ENCODE measurements at regions not wholly inside any gene's neighbourhood (a gene's known extent, or its start where the extent isn't known, plus 50 kb on each side); places are given as distances from the start of the nearest gene placed in this dataset.

DNA sequence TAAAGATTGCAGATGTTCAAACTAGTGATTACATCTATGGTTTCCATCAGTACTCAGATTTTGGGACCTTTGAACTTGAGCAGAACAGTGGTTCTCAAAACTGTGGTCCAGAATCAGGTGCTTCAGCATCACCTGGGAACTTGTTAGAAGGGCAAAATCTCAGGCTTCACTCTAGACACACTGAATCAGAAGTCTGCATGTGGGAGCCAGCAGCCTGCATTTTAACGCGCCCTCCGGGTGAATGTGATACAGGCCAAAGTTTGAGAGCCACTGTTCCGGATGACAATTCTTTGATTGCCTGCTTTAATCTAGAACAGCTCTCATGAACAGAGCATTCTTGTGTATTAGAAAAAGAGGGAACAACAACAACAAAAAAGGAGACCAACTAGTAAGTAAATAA is 261.7 kb downstream of the GPD2 start:
- no peak overlapping the region for H3K27ac ChIP-seq (ENCODE audit: insufficient read depth, low read length, poor library complexity, severe bottlenecking)
- no peaks in the 10 kb centered on the region for H3K36me3 ChIP-seq (ENCODE audit: control insufficient read depth, insufficient read depth, low read length)
- Mint-ChIP-seq H3K4me1 (no peaks in the 10 kb centered on the region), H3K9me3 (no peaks in the 10 kb centered on the region), H3K27ac (no peak overlapping the region), H3K27me3 (peaks cover 4% of the 10 kb centered on the region), H3K4me3 (no peak overlapping the region), H3K36me3 (no peaks in the 10 kb centered on the region)
- H3K27me3 ChIP-seq (ENCODE audit: control insufficient read depth, insufficient read depth, low read length) = no peaks in the 10 kb centered on the region
- no peaks in the 10 kb centered on the region for H3K4me1 ChIP-seq (ENCODE audit: control insufficient read depth, insufficient read depth, low read length, poor library complexity, severe bottlenecking)
- DNase-seq (no peak), ATAC-seq (ENCODE audit: low read depth in 2 of 2) (no peak)
- H3K4me3 ChIP-seq (ENCODE audit: low read depth, low read length) = no peak overlapping the region
- no peaks in the 10 kb centered on the region for H3K9me3 ChIP-seq (ENCODE audit: control insufficient read depth in 2 of 2, low read length in 2 of 2)

DNA sequence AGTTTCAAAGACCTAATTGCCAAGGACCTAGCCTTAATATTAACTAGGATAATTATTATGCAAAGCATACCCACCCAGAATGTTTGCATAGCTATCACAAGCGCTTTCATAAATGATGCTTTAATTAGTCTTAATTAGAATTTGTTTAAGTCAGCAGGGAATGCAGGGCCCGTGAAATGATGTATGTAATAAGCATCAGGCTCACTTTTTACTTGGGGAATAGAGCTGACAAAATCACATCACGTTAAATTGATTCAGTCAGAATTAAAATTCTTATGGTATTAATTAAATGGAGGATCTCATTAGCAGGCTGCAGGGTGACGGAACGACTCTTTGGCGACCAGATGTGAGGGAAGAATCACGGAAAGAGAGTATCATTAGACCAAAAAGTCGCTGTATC is 264.5 kb downstream of the GPD2 start:
- DNase-seq = no peak
- H3K9me3 Mint-ChIP-seq = peaks cover 0 to 1% (median 0%) of the 10 kb centered on the region in 7 donors
- H3K36me3 Mint-ChIP-seq = no peaks in the 10 kb centered on the region
- ATAC-seq (ENCODE audit: low read depth in 2 of 2) = no peak
- no peak overlapping the region for H3K4me3 Mint-ChIP-seq
- no peak overlapping the region for H3K27ac Mint-ChIP-seq
- no peaks in the 10 kb centered on the region for H3K4me1 ChIP-seq (ENCODE audit: control insufficient read depth, insufficient read depth, low read length, poor library complexity, severe bottlenecking)
- H3K4me1 Mint-ChIP-seq = no peaks in the 10 kb centered on the region
- peaks cover 1% of the 10 kb centered on the region for H3K27me3 ChIP-seq (ENCODE audit: control insufficient read depth, insufficient read depth, low read length)
- peaks cover 4% of the 10 kb centered on the region for H3K27me3 Mint-ChIP-seq
- no peak overlapping the region for H3K27ac ChIP-seq (ENCODE audit: insufficient read depth, low read length, poor library complexity, severe bottlenecking)
- H3K36me3 ChIP-seq (ENCODE audit: control insufficient read depth, insufficient read depth, low read length) = no peaks in the 10 kb centered on the region
- no peaks in the 10 kb centered on the region for H3K9me3 ChIP-seq (ENCODE audit: control insufficient read depth in 2 of 2, low read length in 2 of 2)
- H3K4me3 ChIP-seq (ENCODE audit: low read depth, low read length) = no peak overlapping the region

DNA sequence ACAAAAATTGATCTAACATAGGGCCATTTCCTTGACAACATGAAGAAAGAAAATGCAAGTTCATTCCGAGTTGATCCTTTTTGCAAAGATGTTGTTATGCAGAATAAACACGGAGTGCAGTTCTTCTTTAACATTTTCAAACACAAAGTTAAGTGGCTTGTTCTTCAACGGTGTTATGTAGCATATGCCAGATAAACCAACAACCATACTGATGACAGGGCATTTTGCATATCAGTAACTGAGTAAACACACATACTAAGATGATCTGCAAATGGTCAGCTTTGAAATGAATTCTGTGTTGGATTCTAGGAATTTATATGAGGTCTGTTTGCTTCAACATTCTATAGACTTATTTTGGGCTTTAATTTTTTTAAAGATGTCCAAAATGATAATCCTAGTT is 266.4 kb downstream of the GPD2 start:
- H3K9me3 Mint-ChIP-seq = peaks cover 0 to 1% (median 0%) of the 10 kb centered on the region in 7 donors

GRCh38 chr2:156703642-156704041 is 267.5 kb downstream of the GPD2 start:
- no peaks in the 10 kb centered on the region for H3K27me3 Mint-ChIP-seq
- ATAC-seq (ENCODE audit: low read depth in 2 of 2) = no peak
- Histone ChIP-seq H3K4me1 (ENCODE audit: control insufficient read depth, insufficient read depth, low read length, poor library complexity, severe bottlenecking) (no peaks in the 10 kb centered on the region), H3K27ac (ENCODE audit: insufficient read depth, low read length, poor library complexity, severe bottlenecking) (no peak overlapping the region), H3K9me3 (ENCODE audit: control insufficient read depth in 2 of 2, low read length in 2 of 2) (no peaks in the 10 kb centered on the region), H3K4me3 (ENCODE audit: low read depth, low read length) (no peak overlapping the region), H3K27me3 (ENCODE audit: control insufficient read depth, insufficient read depth, low read length) (peaks cover 1% of the 10 kb centered on the region), H3K36me3 (ENCODE audit: control insufficient read depth, insufficient read depth, low read length) (no peaks in the 10 kb centered on the region)
- no peak overlapping the region for H3K4me3 Mint-ChIP-seq
- no peaks in the 10 kb centered on the region for H3K36me3 Mint-ChIP-seq
- DNase-seq = no peak
- H3K4me1 Mint-ChIP-seq = no peaks in the 10 kb centered on the region
- H3K9me3 Mint-ChIP-seq = peaks cover 0 to 1% (median 0%) of the 10 kb centered on the region in 7 donors
- H3K27ac Mint-ChIP-seq = no peak overlapping the region

More for the DNA sequence above, 266.4 kb downstream of the GPD2 start:
- H3K36me3 Mint-ChIP-seq = no peaks in the 10 kb centered on the region
- H3K4me1 Mint-ChIP-seq = no peaks in the 10 kb centered on the region
- Histone ChIP-seq H3K36me3 (ENCODE audit: control insufficient read depth, insufficient read depth, low read length) (no peaks in the 10 kb centered on the region), H3K27ac (ENCODE audit: insufficient read depth, low read length, poor library complexity, severe bottlenecking) (no peak overlapping the region), H3K27me3 (ENCODE audit: control insufficient read depth, insufficient read depth, low read length) (peaks cover 1% of the 10 kb centered on the region), H3K9me3 (ENCODE audit: control insufficient read depth in 2 of 2, low read length in 2 of 2) (no peaks in the 10 kb centered on the region), H3K4me1 (ENCODE audit: control insufficient read depth, insufficient read depth, low read length, poor library complexity, severe bottlenecking) (no peaks in the 10 kb centered on the region), H3K4me3 (ENCODE audit: low read depth, low read length) (no peak overlapping the region)
- no peak overlapping the region for H3K4me3 Mint-ChIP-seq
- DNase-seq = no peak
- H3K27ac Mint-ChIP-seq = no peak overlapping the region
- H3K27me3 Mint-ChIP-seq = no peaks in the 10 kb centered on the region
- ATAC-seq (ENCODE audit: low read depth in 2 of 2) = no peak

DNA sequence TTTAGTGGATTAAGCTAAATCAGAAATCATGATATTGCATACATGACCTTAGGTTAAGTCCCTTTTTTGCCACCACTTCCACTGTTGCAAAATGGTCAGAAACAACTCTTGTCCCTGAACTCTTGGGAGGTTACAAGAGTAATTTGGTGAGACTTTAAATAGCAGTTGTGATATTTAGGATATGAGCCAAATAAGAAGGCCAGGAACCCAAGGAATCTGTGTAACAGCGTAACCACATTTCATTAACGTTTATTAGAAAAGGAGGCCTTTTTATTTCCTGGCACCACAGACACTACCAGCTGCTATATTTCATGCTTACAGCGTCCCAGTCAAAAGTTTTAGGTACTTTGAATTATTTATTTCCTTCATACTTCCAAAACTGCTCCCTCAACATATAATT is 268.0 kb downstream of the GPD2 start:
- H3K36me3 Mint-ChIP-seq = no peaks in the 10 kb centered on the region
- no peak overlapping the region for H3K4me3 Mint-ChIP-seq
- H3K4me1 Mint-ChIP-seq = no peaks in the 10 kb centered on the region
- H3K9me3 ChIP-seq (ENCODE audit: control insufficient read depth in 2 of 2, low read length in 2 of 2) = no peaks in the 10 kb centered on the region
- H3K27me3 ChIP-seq (ENCODE audit: control insufficient read depth, insufficient read depth, low read length) = peaks cover 1% of the 10 kb centered on the region
- no peak overlapping the region for H3K27ac ChIP-seq (ENCODE audit: insufficient read depth, low read length, poor library complexity, severe bottlenecking)
- no peaks in the 10 kb centered on the region for H3K27me3 Mint-ChIP-seq
- ATAC-seq (ENCODE audit: low read depth in 2 of 2) (no peak), DNase-seq (no peak)
- no peaks in the 10 kb centered on the region for H3K4me1 ChIP-seq (ENCODE audit: control insufficient read depth, insufficient read depth, low read length, poor library complexity, severe bottlenecking)
- H3K36me3 ChIP-seq (ENCODE audit: control insufficient read depth, insufficient read depth, low read length) = no peaks in the 10 kb centered on the region
- peaks cover 0 to 1% (median 0%) of the 10 kb centered on the region in 7 donors for H3K9me3 Mint-ChIP-seq
- no peak overlapping the region for H3K27ac Mint-ChIP-seq
- H3K4me3 ChIP-seq (ENCODE audit: low read depth, low read length) = no peak overlapping the region

- no peak overlapping the region for H3K4me3 Mint-ChIP-seq
- no peak for ATAC-seq (ENCODE audit: low read depth in 2 of 2)
Measured at GRCh38 chr2:156704617-156705016, 268.4 kb downstream of the GPD2 start.

DNA sequence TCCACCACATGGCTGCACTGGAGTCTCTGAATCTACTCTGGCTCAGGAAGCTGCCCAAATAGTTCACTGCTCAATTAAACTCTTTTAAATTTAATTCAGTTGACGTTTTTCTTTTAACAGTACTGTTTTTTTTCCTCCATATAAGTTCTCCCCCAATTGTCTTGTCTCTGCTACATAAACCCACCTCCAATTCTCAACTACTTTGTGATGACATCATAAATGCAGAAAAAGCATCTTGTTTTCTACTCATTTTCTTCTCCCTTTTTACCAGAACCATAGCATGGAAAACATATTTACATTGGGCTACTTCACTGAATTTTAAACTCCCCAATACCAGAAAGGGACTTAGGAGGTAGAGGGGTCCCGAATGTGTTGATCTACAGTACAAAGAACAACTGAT is 270.4 kb downstream of the GPD2 start:
- ATAC-seq (ENCODE audit: low read depth in 2 of 2) (no peak), DNase-seq (no peak)
- Mint-ChIP-seq H3K27me3 (peaks cover under 1% of the 10 kb centered on the region), H3K4me3 (no peak overlapping the region), H3K9me3 (peaks cover 0 to 1% (median 0%) of the 10 kb centered on the region in 7 donors), H3K4me1 (no peaks in the 10 kb centered on the region), H3K36me3 (no peaks in the 10 kb centered on the region), H3K27ac (no peak overlapping the region)
- no peaks in the 10 kb centered on the region for H3K9me3 ChIP-seq (ENCODE audit: control insufficient read depth in 2 of 2, low read length in 2 of 2)
- H3K4me3 ChIP-seq (ENCODE audit: low read depth, low read length) = no peak overlapping the region
- H3K4me1 ChIP-seq (ENCODE audit: control insufficient read depth, insufficient read depth, low read length, poor library complexity, severe bottlenecking) = no peaks in the 10 kb centered on the region
- H3K36me3 ChIP-seq (ENCODE audit: control insufficient read depth, insufficient read depth, low read length) = no peaks in the 10 kb centered on the region
- no peak overlapping the region for H3K27ac ChIP-seq (ENCODE audit: insufficient read depth, low read length, poor library complexity, severe bottlenecking)
- H3K27me3 ChIP-seq (ENCODE audit: control insufficient read depth, insufficient read depth, low read length) = peaks cover 1% of the 10 kb centered on the region

More at GRCh38 chr2:156704617-156705016, 268.4 kb downstream of the GPD2 start:
- no peak for DNase-seq
- peaks cover 0 to 1% (median 0%) of the 10 kb centered on the region in 7 donors for H3K9me3 Mint-ChIP-seq
- no peak overlapping the region for H3K27ac Mint-ChIP-seq
- Histone ChIP-seq H3K36me3 (ENCODE audit: control insufficient read depth, insufficient read depth, low read length) (no peaks in the 10 kb centered on the region), H3K9me3 (ENCODE audit: control insufficient read depth in 2 of 2, low read length in 2 of 2) (no peaks in the 10 kb centered on the region), H3K4me1 (ENCODE audit: control insufficient read depth, insufficient read depth, low read length, poor library complexity, severe bottlenecking) (no peaks in the 10 kb centered on the region), H3K4me3 (ENCODE audit: low read depth, low read length) (no peak overlapping the region), H3K27me3 (ENCODE audit: control insufficient read depth, insufficient read depth, low read length) (peaks cover 1% of the 10 kb centered on the region), H3K27ac (ENCODE audit: insufficient read depth, low read length, poor library complexity, severe bottlenecking) (no peak overlapping the region)
- H3K4me1 Mint-ChIP-seq = no peaks in the 10 kb centered on the region
- no peaks in the 10 kb centered on the region for H3K27me3 Mint-ChIP-seq
- no peaks in the 10 kb centered on the region for H3K36me3 Mint-ChIP-seq

- no peaks in the 10 kb centered on the region for H3K9me3 ChIP-seq (ENCODE audit: control insufficient read depth in 2 of 2, low read length in 2 of 2)
- H3K27me3 Mint-ChIP-seq = peaks cover 6% of the 10 kb centered on the region
- H3K4me3 Mint-ChIP-seq = no peak overlapping the region
- H3K36me3 ChIP-seq (ENCODE audit: control insufficient read depth, insufficient read depth, low read length) = no peaks in the 10 kb centered on the region
- no peaks in the 10 kb centered on the region for H3K4me1 Mint-ChIP-seq
- no peak overlapping the region for H3K4me3 ChIP-seq (ENCODE audit: low read depth, low read length)
- peaks cover 1% of the 10 kb centered on the region for H3K27me3 ChIP-seq (ENCODE audit: control insufficient read depth, insufficient read depth, low read length)
- H3K27ac Mint-ChIP-seq = no peak overlapping the region
- no peak for DNase-seq
- H3K9me3 Mint-ChIP-seq = peaks cover 0 to 3% (median 0%) of the 10 kb centered on the region in 7 donors
- no peaks in the 10 kb centered on the region for H3K36me3 Mint-ChIP-seq
- no peak for ATAC-seq (ENCODE audit: low read depth in 2 of 2)
- H3K4me1 ChIP-seq (ENCODE audit: control insufficient read depth, insufficient read depth, low read length, poor library complexity, severe bottlenecking) = no peaks in the 10 kb centered on the region
- no peak overlapping the region for H3K27ac ChIP-seq (ENCODE audit: insufficient read depth, low read length, poor library complexity, severe bottlenecking)
Measured at GRCh38 chr2:156708051-156708450, 271.9 kb downstream of the GPD2 start.

Data from CD4-positive, CD25-positive, alpha-beta regulatory T cell (primary cell).